GM18951 (cell line): ENCODE measurements at regions not wholly inside any gene's neighbourhood (a gene's known extent, or its start where the extent isn't known, plus 50 kb on each side); places are given as distances from the start of the nearest gene placed in this dataset.

ENCODE experiments used
- POLR2A ChIP-seq: IDR thresholded peaks from 4 replicates; pipeline ENCODE4 v1.6.1; 2011; ENCODE audit warnings: mild to moderate bottlenecking; ENCODE audit not compliant: insufficient read length, insufficient read depth; ENCODE audit errors: extremely low read depth
- in situ Hi-C: fragments of 300-500 bp; cut with MboI; formaldehyde crosslinking; loops from one replicate; pipeline ENCODE4 v1.12.0; 2022; ENCODE audit warnings: low sequenced_read_pairs, mixed read lengths, inconsistent platforms; ENCODE audit not compliant: unreplicated experiment

DNA sequence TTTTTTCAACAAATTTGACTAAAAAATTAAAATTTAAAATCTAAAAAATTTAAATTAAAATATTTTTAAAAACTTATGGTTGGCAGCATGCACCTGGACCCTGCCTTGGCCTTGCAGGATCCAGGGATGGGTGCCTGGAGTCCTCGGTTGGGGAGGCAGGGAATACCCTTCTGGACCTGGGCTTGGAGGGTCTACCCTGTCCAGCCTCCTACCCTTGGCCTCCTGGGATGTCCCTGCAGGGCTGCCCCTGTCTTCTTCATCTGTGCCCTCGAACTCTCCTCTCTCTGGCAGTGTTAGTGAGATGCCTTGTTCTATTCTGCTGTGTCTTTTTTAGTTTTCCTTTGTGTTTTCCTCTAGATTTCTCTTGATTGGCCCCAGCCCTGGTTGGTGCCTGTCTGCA, 68.9 kb upstream of the HAAO start:
- in situ Hi-C loops, result no loop called here
- no peak for TF ChIP-seq POLR2A

- in situ Hi-C loops, result no loop called here
- no peak for TF ChIP-seq POLR2A
Measured at GRCh38 chr2:42860319-42861094, 68.1 kb upstream of the HAAO start.

DNA sequence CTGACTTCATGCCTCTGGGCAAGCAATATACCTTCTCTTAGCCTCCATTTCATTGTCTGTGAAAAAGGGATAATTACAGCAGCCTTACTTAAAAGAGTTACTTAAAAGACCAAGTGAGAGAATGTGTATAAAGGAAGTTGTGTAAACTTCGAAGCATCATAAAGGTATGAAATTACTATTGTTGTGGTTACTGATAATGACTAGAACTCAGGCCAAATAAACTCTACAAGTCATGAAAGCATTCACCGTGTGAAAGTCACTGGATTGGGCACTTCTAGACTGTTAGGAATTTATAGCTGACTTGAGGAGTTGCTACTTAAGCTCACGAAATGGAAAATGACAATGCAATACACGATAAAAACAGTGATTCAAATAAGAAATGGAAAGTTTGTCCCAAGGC, 67.4 kb upstream of the HAAO start:
- no peak for TF ChIP-seq POLR2A
- in situ Hi-C loops, result no loop called here

DNA sequence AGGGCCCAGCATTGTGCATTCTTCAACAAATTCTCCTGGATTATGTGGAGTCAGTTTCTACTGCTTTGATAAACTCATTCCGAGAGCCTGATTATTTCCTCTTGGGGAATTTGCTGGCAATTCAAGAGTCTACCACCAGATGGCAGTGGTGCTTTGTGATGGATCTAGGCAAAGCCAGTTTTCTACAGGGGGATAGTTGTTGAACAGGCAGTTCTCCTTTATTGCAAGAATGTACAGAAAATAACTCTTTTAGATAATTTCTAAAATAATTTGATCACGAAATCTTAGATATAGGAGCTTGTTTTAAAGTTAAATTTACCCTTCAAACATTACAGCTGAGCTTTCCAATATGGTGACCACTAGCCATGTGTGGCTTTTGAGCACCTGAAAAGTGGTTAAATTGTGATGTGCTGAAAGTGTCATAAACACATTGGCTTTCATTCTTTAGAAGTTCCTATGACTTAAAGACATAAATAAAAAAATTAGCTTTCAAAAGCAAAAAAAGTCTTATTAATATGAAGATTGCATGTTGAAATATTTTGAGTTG, 66.7 kb upstream of the HAAO start:
- no peak for TF ChIP-seq POLR2A
- in situ Hi-C loops, result no loop called here

DNA sequence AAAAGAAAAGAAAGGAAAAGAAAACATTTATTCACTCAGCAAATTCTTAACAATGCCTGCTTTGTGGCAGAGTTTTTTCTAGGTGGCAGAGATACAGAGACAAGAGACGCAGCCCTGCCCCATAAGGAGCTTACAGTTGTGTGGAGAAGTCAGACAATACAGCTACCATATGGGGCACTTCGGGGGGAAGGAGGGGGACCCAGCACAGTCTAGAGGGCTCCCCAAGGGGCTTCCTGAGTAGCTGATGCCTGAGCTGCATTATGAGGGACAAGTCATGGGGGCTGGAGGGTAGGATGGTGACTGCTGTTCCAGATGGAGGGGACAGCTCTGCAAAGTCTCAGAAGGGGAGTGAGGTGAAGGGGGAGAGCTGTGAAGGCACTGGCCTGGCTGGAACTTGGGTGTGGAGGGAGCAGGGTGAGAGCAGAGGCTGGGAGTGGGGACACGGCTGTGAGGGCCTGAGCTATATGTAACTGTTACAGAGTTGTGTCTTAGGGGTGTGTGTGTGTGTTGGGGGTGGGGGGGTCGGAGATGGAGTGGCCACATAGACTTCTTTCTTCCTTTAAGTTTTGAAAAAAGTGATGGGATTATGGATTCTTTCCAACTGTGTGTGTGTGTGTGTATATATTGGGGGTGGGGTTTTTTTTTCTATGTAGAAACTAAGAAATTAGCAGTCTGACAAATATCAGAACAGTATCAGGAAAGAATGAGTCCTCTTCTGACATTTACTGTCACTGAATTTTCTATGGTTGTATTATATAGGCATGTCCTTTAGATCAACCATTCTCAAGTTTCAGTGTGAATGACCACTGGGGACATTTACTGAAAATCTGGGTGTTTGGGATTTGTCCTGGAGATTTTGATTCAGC, 66.0 kb upstream of the HAAO start:
- in situ Hi-C loops, result no loop called here
- TF ChIP-seq POLR2A, result no peak

GRCh38 chr2:42856891-42857632, 64.7 kb upstream of the HAAO start:
- in situ Hi-C loops, result no loop called here
- no peak for TF ChIP-seq POLR2A

GRCh38 chr2:42856106-42856860, 63.9 kb upstream of the HAAO start:
- in situ Hi-C loops, result no loop called here
- TF ChIP-seq POLR2A, result no peak

- in situ Hi-C loops, result no loop called here
Measured at GRCh38 chr2:42855221-42855970, 63.0 kb upstream of the HAAO start.

DNA sequence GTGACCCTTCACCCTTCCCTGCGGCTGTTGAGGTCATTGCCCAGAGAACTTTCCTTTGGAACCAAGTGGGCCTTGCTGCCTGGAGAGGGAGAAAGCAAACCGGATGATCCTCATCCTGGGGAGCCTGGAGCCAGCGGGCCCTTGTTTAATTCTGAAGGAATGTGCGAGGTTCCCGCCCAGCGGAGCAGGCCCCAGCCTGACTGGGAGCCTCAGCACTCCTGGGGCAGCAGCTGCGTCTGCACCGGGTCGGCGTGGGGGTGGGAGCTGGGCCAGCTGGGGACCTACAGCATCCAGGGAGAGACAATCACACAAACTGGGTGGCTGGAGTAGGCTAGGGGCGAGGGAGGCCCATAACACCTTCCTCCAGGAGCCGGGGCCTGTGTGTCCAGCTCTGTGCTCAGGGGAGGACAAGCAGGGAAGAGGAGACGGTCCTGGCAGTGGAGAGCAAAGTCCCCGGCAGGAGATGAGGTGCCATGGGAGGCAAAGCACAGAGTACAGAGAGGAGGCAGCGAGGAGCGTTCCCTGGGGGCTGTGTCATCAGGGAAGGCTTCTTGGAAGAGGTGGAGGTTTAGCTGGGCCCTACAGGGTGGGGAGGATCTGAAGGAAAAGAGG, 61.9 kb upstream of the HAAO start:
- no peak for TF ChIP-seq POLR2A
- in situ Hi-C loops, result no loop called here

More at GRCh38 chr2:42855221-42855970, 63.0 kb upstream of the HAAO start:
- TF ChIP-seq POLR2A, result no peak

- in situ Hi-C loops, result no loop called here
Measured at GRCh38 chr2:42853549-42854206, 61.3 kb upstream of the HAAO start.

DNA sequence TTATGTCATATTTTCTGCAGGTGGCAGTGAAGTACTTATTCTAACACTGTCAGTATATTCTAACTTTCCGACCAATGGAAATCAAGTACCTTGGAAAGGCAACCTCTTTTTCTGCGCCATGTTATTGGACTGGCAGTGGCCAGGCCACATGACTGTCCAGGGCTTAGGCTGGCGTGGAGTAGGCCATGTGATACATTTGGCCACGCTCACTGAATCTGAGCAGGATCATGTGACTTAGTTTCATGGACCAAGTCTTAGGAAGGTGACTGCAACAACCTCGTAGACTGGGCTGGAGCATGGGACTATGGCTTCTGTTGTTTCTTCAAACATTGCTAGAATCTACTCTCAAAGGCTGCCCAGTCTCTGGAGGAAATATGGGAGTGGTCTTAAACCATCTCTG, 60.4 kb upstream of the HAAO start:
- TF ChIP-seq POLR2A, result no peak
- in situ Hi-C loops, result no loop called here

More at GRCh38 chr2:42853549-42854206, 61.3 kb upstream of the HAAO start:
- TF ChIP-seq POLR2A, result no peak
